RWPE1 (cell line): ENCODE measurements at regions not wholly inside any gene's neighbourhood (a gene's known extent, or its start where the extent isn't known, plus 50 kb on each side); places are given as distances from the start of the nearest gene placed in this dataset.

Experiments used
- CTCF ChIA-PET: fragments of 350-600 bp; sonication (Branson Sonifier 250); formaldehyde crosslinking; extraction: SDS; loops from one replicate; lab custom pipeline; 2021; lab: Yijun Ruan, JAX
- POLR2A ChIA-PET: fragments of 400-600 bp; formaldehyde crosslinking; extraction: SDS; loops from one replicate; lab custom pipeline; 2020; ENCODE audit warnings: antibody characterized with exemption; ENCODE audit not compliant: low non-redundant PET; lab: Yijun Ruan, JAX
- DNase-seq: peaks from one replicate; pipeline ENCODE4 v3.0.0; 2012; ENCODE audit warnings: low spot score
- H3K27ac ChIP-seq: fragments of 450-650 bp; 2 replicates; pipeline ENCODE4 v1.5.1; 2017
- CTCF ChIP-seq: fragments of 450-650 bp; conservative IDR thresholded peaks from 2 replicates; pipeline ENCODE4 v1.5.1; 2017; ENCODE audit warnings: low read depth, mild to moderate bottlenecking

DNA sequence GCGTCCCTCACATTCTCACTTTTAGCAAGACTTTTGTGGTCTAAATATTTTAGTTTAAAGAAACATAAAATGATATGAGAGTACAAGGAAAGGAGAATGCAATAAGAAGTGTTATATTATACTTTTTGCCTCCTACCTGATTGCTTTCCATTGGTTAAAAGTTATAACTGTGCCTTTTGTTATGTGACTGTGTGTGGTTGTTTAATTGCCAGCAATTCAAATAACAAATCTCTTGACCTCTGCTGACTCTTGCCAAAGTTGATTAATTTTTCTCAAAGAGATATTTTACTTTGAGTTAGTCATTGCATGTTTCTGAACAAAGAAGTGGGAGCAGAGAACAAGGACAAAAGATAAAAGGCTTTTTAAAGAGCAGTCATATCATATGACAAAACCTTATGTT lies 599.5 kb downstream of the SUCLG1 start:
- ChIA-PET POLR2A (no interaction called here), CTCF (no interaction called here)
- DNase-seq = no peak
- no peak for TF ChIP-seq CTCF
- no peak overlapping the region for H3K27ac ChIP-seq

DNA sequence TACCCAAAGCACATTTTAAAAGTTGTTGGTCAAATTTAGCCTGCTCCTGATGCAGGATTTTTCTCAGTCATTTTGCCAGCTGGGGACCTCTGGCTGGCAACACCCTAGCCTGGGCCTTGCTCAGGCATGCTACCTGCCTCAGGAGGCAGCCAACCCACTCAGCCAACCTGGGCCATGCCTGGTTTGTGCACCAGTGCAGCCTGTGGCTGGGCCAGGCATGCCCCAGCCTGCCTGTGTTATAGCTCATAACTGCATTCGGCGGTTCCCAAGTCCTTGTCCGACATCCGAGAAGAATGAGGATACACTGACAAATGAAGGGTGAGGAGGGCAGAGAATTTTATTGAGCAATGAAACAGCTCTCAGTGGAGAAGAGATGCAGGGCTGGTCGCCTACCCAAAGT lies 608.0 kb downstream of the SUCLG1 start:
- ChIA-PET CTCF (interaction anchor here (0.7 kb wide), 2 partner anchors 73 to 649 kb away, joined by 3 to 4 read pairs; no protein-coding TSS in a partner anchor), POLR2A (interaction anchor here (0.6 kb wide), 1 partner anchor 605 kb away, joined by 3 read pairs; no protein-coding TSS in a partner anchor)
- peak; percentile 80 for DNase-seq
- H3K27ac ChIP-seq = peak overlapping the region; percentile 46
- TF ChIP-seq CTCF = no peak

DNA sequence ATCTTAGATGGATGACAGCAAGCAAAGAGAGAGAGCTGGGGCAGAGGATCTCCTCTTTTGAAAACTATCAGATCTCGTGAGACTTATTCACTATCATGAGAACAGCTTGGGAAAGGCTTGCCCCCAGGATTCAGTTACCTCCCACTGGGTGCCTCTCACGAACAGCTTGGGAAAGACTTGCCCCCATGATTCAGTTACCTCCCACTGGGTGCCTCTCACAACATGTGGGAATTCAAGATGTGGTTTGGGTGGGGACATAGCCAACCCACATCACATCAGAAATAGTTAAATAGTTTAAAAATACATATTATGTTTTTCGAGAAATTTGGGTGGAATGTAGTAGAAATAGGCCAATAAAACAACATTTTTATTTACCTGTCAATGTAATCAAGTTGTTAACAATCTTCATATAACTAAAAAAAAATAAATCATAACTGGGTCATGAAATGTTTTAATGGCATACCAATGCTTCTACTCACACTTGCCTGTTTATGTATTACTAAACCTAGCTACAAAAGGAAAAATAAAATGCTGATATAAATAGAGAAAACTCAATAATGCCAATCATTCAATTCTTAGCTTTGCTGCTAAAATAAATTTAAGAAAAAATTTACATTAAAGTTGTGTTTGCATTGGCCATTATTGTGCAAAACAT lies 608.9 kb downstream of the SUCLG1 start:
- ChIA-PET CTCF (no interaction called here), POLR2A (no interaction called here)
- TF ChIP-seq CTCF = no peak
- peak; percentile 21 for DNase-seq
- H3K27ac ChIP-seq = no peak overlapping the region

DNA sequence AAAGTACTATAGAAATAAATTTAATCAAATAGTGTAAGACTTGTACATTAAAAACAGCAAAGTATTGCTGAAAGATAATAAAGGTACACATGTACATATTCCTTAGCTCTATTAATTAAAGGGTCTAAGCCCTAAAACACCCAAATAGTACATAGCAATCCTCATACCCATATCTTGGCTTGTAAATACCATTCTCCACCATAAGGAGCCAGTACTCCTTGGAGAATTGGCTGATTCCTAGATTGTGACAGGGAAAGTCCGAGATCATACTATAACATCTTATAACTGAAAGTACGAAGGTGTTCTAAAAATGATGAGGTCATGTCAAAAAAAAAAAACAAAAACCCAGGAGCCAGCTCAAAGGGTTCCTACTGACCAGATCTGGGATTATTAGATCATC lies 614.6 kb downstream of the SUCLG1 start:
- DNase-seq = no peak
- POLR2A ChIA-PET = no interaction called here
- TF ChIP-seq CTCF = no peak
- CTCF ChIA-PET = interaction anchor here (0.6 kb wide), 2 partner anchors 123 to 495 kb away, joined by 3 to 4 read pairs; no protein-coding TSS in a partner anchor
- H3K27ac ChIP-seq = no peak overlapping the region

GRCh38 chr2:83842421-83842820 lies 616.7 kb downstream of the SUCLG1 start:
- DNase-seq = no peak
- H3K27ac ChIP-seq = no peak overlapping the region
- TF ChIP-seq CTCF = no peak
- ChIA-PET POLR2A (no interaction called here), CTCF (no interaction called here)

DNA sequence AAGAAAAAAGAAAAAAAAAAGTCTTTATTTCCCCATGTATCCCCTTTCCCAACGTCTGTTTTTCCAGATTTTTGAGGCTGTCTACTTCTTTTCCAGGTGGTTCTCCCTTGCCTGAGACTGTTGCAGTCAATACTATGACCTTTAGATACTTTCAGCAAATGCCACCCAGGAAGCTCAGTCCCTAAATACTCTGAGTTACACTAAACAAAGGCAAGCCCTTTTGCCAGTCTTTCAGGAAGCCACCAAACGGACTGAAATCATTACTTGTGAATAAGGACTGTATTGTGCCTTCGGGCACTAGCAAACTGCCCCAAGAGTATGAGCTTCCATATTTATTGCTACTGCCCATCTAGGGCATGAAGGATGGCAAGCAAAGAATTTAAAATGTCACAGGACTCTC lies 621.3 kb downstream of the SUCLG1 start:
- CTCF ChIA-PET = no interaction called here
- POLR2A ChIA-PET = no interaction called here
- no peak for DNase-seq
- no peak for TF ChIP-seq CTCF
- no peak overlapping the region for H3K27ac ChIP-seq
